Fibroblast of upper back skin (primary cell): ENCODE measurements at regions not wholly inside any gene's neighbourhood (a gene's known extent, or its start where the extent isn't known, plus 50 kb on each side); places are given as distances from the start of the nearest gene placed in this dataset.

Experiments used
- DNase-seq: peaks from one replicate; pipeline ENCODE4 v3.0.0-alpha.2; 2013

DNA sequence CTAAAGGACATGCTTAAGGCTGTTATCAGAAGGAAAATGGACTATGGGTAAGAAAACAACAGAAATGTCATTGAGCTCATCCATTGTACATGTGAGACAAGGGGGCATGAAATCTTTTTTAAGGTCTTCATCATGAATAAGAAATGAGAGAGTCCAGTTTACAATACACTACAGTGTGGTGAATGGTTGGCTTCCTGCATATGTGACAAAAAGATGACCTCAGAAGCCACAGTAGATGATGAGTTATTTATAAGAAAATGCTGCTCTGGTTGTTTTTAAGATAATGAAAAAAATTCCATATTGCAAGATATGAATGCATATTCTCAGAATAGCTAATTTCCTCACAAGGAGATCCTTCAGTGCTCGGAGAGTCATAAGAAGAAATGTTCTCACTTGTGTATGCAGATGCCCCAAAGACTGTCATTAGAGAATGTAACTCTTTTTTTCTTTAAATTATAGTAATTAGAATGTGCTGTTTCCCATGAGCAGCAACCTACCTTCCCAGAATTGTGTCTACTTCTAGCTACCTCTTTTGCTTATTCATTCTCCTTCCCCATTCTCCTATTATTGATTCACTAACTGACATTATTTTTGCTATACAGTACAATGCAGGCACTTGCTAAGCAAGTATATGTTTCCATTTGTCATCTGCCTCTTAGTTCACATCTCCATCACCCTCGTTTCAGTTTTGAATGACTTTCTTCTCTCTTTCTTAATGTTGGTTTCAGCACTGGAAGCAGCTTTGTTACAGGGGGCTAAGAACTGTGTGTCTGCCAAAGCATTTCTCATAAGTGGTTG, 152.0 kb upstream of the PEX5L start:
- no peak for DNase-seq

DNA sequence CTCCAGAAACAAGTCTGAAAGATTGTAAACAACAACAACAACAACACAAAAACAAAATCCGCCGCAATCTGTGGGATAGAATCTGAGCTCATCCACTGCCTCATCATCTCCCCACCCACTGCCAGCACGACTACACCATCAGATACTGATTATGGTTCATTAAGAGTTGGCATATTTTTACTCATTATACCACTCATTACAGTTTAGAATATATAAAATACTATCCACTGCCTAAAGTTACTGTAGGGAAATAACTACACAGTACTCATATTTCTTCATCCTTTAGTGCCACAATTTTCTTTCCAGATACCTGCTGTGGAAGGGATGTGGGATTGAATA, 152.5 kb upstream of the PEX5L start:
- DNase-seq: no peak

DNA sequence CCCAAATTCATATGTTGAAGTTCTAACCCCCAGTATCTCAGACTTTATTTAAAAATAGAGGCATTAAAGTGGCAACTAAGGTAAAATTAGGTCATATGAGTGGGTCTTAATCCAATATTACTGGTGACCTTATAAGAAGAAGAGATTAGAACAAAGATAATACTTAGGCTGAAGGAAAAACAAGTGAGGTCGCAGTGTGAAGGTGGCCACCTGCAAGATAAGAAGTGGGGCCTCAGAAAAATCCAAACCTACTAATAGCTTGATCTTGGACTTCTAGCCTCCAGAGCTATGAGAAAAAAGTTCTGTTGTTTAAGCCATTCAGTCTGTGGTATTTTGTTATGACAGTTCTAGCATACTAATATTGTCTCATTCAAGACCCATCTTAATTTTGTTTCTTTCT, 159.9 kb upstream of the PEX5L start:
- no peak for DNase-seq

DNA sequence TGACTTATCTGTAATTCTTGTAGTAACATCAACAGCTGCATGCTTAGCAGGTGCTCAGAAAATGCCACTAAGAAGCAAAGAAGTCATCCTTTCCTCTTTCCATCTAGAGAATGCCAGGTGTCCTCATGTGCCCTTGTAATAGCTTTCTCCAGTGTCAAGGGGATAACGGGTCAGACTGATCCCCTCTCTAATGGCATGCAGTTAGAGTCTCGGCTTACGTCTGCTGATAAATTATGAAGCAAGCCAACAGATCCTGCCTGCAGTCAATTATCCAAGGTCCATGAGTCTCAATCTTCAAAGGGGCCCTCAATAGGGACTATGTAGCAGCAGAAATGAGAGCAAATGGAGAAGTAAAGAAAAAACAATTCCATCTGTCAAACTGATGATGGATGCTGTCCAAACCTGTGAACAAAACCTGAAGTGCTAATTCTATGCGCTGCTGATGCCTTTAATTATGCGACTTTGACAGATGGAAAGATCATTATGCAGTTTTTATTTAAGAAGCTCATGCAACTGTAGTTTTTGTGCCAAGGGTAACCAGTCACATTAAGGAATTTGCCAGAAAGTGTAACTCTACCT, 162.8 kb upstream of the PEX5L start:
- no peak for DNase-seq

DNA sequence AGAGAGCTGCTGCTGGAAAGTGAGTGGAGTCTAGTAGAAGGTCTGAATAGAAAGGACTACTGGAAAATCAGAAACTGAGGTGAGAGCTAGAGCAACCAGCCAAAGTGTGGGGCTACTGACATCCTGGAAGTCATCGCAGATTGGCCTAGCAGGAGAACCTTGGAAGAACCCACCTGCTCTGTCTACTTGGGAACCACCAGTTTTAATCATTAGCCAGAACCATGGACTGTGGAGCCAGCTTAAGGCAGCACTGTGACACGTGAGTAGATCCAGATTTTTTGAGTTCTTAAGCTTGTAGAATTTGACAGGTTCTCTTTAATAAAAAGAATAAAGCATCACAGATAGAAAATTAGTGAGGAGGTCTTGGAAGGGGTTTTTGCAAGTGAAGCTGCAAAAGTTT, 179.1 kb upstream of the PEX5L start:
- DNase-seq: no peak

DNA sequence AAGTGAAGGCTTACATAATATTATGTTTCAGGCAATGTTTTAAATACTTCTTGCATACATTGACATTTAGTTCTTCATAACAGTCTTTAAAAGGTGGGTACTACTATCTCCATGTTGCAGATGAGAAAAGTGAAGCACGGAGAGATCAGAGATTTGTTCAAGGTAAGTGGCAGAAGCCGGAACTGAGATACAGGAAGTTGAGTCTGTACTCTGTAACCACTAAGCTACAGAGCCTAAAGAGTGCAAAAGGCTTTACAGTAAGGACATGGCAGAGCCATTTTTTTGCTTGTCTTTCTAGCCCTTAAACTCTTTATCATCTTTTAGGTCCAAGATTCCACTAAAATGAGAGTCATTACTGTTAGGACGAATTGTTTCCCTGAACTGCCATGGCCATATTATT, 186.5 kb upstream of the PEX5L start:
- DNase-seq: no peak

DNA sequence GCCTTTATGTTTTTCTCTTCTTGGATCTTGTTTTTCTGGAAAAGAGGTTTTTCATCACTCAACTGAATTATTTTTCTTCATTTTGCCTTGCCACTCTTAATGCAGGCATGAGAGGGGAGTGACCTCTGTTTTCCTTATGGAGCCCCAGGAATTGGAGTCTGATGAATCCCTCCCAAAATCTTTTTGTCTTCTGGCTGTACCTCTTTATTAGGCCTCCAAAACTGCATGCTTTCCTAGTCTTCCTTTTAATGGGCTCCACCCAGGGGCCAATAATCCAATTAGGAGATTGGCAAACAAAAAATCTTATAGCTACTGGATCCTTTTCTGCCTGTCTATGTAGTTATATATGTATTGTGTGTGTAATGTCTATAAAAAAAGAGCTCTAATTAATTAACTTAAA, 192.4 kb upstream of the PEX5L start:
- no peak for DNase-seq

DNA sequence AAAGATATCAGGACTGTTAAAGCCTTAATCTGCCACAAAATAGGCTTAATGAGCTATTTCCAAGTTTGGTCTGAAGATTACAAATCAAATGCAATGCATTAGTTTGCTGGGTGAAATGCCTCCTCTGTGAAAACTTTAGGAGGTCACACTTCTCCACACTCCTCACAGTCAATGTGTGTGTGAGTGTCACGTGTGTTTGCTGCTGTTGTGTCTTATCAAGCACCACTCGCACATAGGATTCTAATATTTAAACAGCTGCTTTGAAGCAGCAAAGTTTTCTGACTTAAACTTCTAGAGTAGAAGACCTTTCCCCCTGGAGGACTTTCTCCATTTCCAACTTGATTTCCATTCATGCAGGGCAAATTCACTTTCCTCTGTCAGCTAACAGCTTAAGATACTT, 203.2 kb upstream of the PEX5L start:
- no peak for DNase-seq

DNA sequence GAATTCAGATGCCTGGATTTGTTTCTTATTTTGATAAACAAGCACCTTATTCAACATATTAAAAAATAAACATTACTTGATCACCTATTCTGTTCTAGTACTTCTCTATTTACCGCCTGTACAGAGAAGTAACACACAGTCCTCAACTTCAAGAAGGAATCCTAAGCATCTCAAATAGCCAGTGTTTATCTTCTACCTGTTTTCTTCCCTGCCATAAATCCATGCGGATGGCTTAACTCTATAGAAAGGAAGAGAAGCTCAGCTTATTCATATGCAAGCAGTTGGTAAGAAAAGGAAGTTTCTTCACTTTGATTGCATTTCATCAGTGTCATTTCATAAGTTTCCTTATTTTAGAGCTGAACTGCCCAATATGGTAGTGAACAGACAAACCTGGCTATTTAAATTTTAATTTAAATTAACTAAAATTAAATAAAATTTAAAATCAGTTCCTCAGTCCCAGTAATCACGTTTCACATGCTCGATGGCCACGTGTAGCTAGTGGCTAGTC, 210.0 kb upstream of the PEX5L start:
- DNase-seq: no peak

DNA sequence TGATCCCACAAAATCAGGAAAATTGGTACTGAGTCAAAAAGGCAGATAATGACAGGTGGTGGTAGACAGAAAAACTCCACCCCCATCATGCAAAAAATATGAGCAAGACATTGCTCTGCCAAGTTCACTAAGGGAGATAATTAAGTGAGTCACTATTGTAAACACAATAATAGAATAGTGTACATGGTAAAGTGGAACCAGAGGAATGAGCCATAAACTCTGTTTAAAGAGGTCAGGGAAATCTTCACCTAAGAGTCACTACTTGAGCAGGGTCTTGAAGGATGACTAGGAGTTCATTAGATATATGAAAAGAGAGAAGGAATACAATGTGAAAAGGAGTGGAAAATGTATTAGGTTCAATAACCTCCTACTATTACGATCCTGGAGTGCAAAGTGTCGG, 213.4 kb upstream of the PEX5L start:
- peak; percentile 42 for DNase-seq

DNA sequence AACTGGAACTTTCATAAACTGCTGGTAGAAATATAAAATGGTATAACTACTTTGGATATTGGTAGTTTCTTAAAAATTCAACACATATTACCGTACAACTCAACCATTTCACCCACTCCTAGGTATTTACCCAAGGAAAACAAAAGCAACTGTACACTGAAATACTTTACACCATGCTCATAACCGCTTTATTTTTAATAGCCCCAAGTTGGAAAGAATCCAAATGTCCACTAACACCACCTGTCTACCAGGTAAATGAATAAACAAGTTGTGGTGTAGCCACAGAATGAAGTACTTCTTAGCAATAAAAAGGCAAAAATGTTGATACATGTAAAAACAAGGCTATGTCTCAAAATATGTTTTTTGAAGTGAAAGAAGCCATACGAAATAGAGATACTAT, 215.9 kb upstream of the PEX5L start:
- DNase-seq: no peak

DNA sequence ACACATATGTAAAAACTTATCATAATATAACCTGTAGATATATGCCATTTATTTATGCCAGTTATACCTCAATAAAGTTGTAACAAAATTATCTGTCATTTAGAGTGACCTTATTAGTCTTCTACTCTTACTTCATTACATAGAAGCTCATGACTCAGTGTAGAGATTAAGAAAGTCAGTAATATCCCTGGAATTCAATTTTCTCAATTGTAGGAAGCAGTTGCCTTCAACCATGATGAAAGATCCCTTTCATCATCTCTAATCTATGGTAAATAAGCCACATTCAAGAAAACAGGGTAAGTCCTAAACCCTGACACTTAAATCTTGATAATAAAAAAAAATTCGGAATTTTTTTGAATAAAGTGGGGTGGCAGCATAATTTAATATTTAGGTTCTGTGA, 216.5 kb upstream of the PEX5L start:
- DNase-seq: peak; percentile 13

DNA sequence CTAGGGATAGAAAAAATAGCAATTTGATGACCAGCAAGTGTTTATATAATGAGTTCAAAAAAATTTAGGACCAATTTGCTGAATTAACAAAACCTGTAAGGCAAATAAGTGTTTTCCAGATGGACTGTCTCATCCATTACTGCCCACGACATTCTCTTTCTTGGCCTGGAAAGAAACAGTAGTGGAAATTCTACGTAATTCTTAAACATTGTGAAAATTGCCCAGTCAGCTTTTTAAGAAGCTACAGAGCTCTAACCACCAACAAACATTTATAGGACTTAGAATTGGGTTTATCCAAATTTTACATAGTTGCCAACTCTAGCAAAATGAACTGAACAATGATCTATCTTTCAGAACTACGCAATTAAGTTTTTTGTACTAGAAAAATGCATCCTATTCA, 227.7 kb upstream of the PEX5L start:
- DNase-seq: no peak

DNA sequence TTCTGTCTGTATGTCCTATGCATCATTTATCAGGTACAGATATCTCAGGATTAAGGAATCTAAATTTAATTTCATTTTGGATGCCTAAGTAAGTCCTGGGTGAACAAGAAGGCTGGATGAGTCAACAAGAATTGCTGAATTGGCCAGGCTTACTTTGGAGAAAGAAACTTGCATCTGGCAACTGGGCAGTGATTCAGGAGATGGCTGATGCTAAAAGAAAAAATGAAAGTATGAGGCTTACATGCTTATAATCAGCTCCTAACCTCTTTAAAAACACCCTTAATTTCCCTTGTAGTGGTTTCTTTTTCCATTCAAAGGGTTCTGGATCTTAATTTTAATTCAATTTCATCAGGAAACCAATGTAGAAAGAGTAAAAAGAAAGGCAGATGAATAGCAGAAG, 228.8 kb upstream of the PEX5L start:
- DNase-seq: peak; percentile 82

DNA sequence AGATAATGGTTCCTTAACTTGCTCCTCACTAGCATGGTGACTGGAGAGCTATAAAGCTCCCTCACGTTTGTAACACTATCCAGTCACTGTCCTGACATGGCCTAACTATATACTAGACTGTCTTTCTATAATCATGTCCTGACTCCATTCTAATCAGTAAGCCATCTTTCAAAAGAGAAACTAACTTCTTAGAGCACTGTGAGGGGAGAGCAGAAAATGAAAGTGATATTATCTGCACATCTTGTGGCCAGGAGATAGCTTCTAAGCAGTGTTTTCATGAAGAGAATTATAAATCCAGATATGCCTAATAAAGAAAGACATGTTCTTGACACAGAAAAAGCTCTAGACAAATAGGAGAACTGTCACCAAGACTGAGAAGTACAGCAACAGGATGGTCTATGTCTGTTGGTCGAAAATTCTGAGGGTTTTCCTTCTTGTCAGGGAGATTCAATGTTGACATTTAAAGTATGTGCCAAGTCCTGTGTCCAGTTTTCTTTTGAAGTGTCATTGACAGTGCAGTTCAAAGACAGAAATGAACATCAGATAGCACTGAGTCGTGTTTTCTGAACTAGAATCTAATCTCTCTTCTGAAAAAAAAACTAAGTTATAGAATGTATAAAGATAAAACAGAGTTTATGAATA, 230.6 kb upstream of the PEX5L start:
- no peak for DNase-seq

DNA sequence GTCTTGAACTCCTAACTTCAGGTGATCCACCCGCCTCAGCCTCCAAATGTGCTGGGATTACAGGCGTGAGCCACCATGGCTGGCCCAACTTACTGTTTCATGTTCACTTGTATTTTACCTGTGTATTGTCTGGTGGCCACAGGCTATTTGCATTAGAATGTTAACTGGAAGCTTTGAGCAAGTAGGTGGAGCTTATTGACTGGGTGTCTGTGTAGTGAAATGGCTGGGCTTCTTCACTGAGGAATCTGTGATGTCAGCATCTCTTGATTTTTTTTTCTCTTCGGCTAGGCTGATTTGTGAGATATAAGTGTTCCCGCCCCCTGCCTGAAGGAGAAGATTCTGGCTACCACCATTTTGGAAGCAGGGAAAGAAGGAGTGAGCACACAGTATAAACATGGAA, 237.8 kb upstream of the PEX5L start:
- DNase-seq: peak; percentile 7

DNA sequence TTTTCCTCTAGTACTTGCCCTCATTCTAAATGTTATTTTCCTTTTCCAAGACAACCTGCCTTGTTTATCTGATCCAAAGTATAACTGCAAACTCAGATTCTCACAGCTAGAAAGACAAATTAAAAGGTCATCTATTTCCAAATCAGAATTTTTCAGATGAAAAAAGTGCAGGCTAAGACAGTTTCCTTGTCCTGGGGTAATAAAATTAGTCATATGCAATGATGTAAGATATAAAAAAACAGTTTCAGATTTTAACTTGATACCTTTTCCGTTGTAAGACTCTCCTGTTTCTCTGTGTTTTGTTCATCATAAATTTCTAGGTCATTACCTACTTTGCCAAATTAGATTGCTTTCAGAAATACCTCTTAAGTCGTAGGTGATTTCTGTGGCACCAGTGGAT, 238.4 kb upstream of the PEX5L start:
- no peak for DNase-seq

DNA sequence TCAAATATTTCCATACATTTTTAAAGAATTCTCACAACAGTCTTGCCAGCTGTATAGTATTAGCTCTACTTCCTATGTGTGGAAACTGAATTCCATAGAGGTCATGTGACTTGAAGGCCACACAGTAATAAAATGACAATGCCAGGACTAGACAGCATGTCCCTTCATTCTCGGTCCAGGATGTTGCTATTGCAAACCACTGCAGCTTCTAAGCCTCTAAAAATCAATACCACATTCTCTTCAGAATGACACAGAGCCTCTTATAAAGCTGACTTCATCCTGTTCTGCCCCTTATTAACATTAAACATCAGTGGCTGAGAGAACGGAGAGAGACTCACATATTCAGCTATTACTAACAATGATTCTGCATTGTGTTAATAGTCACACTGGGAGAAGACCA, 240.3 kb upstream of the PEX5L start:
- DNase-seq: peak; percentile 74

DNA sequence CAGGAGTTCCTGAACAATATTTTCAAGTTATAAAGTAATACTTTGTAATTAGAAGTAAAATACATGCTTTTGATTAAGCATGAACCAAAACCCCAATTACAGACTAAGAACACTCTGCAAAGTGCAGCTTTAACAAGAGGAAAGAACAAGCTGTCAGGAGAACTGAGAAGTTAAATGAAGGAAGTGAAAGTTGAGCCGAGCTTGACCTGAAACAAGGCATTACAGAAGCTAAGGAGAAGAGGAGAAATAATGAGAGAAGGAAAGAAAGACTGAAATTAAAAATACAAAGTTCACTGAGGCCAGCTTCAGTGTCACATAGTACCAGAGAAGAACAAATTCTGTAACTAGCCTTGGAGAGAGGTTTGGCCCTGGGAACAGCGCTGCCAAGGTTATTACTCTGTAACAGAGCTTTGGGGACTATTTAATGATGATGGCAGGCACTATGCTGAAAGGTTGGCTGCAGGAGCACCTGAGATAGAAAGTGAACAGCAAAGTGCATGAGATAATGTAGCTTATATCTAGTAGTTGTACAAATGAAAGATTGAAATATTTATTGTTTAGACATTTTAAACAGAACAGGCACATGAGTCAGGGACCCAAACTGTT, 241.9 kb upstream of the PEX5L start:
- DNase-seq: no peak

DNA sequence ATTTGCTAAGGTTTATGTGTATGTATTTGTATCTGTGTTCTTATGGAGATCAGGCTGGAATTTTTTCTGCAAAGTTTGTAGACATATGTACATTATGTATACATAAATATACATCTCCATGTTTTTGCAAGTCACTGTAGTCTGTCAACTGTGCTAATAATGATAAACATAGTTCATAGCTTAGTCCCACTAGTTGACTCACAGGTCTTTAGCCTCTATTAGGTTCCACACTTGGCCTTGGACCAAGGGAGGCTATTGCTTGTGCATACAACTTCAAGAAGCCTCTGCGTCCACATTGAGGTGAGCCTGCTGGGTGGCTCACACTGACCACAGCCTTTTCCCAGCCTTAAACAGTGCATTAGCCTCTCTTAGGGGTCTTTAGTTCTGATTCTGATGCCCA, 243.8 kb upstream of the PEX5L start:
- DNase-seq: peak; percentile 69

DNA sequence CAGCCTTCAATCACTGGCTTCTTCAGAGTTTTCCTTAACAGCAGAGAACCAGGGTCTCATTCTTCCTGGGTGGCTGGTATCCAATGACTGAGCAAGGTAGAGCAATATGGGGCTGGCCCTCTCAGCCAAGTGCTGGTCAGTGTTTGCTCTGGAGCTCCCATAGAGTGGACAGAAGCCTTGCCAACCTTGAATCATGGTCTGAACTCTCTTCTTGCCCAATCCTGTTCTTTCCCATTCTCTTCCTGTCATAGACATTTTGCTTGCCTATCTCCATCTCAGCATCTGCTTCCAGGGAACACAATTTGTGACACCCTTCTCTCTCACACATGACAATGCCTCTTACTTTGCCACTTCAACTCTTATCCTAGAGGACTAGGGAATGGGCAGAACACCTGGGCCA, 245.6 kb upstream of the PEX5L start:
- no peak for DNase-seq

DNA sequence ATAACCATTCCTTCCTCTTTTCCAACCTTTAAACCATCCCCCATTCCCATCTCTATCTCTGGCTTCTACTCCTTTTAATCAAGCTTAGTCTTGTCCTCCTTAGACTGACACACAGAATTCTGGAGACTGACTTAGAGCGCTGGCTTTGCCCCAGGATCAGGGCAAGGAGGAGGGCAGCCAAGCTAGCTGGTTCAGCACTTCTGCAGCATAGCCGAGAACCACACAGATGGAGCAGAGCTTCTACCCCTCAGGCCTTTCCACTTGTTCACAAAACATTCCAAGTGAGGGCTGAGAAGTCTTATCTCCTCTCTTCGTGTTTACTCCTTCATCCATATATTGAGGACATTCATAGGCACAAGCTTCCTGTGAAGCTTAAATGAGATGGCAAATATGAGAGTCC, 246.5 kb upstream of the PEX5L start:
- DNase-seq: no peak

DNA sequence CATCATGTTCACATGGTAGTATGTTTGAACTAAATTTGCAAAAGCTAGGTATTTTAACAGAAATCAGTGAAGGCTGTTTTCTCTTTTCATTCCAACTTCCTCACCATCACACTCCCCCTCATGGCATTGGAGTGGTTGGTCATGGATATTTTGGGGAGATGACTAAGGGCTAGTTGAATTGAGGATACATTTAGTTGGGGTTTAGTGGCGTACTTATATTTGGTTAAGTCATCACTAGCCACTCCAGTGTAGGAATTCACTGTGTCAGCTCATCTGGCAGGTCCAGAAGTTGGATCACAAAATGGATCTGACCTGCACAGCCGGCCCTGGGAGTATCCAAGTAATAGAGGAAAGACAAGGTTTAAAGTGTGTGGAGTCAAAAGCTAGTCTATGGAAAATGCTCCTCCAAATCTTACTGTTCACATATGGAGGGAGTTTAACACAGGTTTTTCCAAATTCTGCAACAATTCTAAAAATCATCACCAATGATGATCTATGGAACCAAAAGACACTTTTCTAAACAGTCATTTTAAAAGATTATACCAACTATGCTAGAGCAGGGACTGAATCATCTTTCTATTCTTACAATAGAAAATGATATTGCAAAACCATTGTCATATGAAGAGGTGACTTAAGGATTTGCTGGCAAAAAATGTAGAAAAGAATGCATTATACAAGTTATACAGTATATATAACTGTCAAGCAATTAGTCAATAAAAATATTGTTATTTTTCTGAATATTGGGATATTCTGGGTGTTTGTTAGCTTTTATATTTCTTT, 247.8 kb upstream of the PEX5L start:
- peak; percentile 71 for DNase-seq
